Nucleus accumbens (tissue), 56 donors: ENCODE measurements at regions not wholly inside any gene's neighbourhood (a gene's known extent, or its start where the extent isn't known, plus 50 kb on each side); places are given as distances from the start of the nearest gene placed in this dataset.

Experiments
- DNase-seq, 56 donors: peaks; one replicate each; lab custom pipeline; 2025; lab: John Stamatoyannopoulos, UW

DNA sequence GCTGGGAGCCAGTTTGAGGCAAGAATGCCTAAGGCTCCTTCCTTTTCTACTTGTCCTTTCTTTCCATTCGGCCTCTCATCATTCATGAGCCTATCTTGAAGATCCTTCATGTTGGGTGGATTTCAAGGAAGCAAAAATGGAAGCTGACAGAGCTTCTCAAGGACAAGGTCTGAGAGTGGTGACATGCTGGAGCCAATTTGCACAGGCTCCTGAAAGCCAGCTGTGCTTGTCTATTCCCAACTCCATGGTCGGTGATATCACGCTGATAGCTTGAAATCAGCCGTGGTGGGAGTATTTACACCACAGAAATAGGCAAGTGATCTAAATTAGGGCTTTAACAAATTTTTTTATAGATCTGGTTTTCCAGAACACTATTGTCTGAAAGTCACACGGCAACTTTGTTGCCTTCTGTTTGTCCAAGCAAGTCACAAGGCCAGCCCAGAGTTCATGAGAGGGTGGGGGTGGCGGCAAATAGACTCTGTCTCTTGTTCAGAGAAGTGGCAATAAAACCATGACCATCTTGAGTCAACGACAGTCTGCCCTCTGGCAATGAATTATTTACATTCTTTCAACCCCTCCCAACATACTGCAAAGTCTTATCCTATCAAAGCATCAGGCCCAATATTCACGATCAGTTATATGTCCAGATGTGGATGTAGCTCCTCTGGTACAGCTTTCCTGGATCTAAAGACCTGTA lies 49.9 kb upstream of the SLC35F5 start:
- no peak for DNase-seq
